DND-41 (cell line): ENCODE measurements at regions not wholly inside any gene's neighbourhood (a gene's known extent, or its start where the extent isn't known, plus 50 kb on each side); places are given as distances from the start of the nearest gene placed in this dataset.

Source experiments
- CTCF ChIP-seq: IDR thresholded peaks from 2 replicates; pipeline ENCODE4 v1.5.1; 2012; ENCODE audit warnings: borderline replicate concordance, low read length, moderate library complexity, mild to moderate bottlenecking; ENCODE audit not compliant: poor library complexity, severe bottlenecking; ENCODE audit errors: extremely low read depth
- EZH2 ChIP-seq: IDR thresholded peaks from 3 replicates; pipeline ENCODE4 v1.6.1; 2012; ENCODE audit warnings: borderline replicate concordance, low read depth, mild to moderate bottlenecking, moderate library complexity, low read length, inconsistent platforms; ENCODE audit not compliant: severe bottlenecking

DNA sequence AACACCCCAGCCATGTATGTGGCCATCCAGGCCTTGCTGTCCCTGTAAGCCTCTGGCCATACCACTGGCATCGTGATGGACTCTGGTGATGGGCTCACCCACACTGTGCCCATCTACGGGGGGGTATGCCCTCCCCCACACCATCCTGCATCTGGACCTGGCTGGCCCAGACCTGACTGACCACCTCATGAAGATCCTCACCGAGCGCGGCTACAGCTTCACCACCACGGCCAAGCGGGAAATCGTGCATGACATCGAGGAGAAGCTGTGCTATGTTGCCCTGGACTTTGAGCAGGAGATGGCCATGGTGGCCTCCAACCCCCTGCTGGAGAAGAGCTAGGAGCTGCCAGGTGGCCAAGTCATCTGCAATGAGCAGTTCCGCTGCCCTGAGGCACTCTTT, 80.4 kb upstream of the ZCCHC2 start:
- TF ChIP-seq CTCF: no peak
- TF ChIP-seq EZH2: no peak
